Panc1 (cell line): ENCODE measurements at regions not wholly inside any gene's neighbourhood (a gene's known extent, or its start where the extent isn't known, plus 50 kb on each side); places are given as distances from the start of the nearest gene placed in this dataset.

Source experiments
- CTCF ChIP-seq: fragments of 450-650 bp; IDR thresholded peaks from 2 replicates; pipeline ENCODE4 v1.5.1; 2017; ENCODE audit warnings: mild to moderate bottlenecking
- POLR2AphosphoS5 ChIP-seq: IDR thresholded peaks from 2 replicates; pipeline ENCODE4 v1.6.1; 2012; ENCODE audit warnings: mild to moderate bottlenecking, low read depth, low read length, moderate library complexity
- REST ChIP-seq, 2 experiments: IDR thresholded peaks; 2 replicates each; pipeline ENCODE4 v1.6.1; 2011 to 2012; ENCODE audit warnings: low read depth in 2 of 2, control low read depth in 1 of 2, low read length in 1 of 2, mild to moderate bottlenecking in 1 of 2, moderate library complexity in 1 of 2; ENCODE audit not compliant: insufficient read depth in 1 of 2
- SIN3A ChIP-seq: IDR thresholded peaks from 2 replicates; pipeline ENCODE4 v1.6.1; 2012; ENCODE audit warnings: low read depth, mild to moderate bottlenecking, low read length, moderate library complexity, borderline replicate concordance; ENCODE audit not compliant: insufficient read depth
- TCF7L2 ChIP-seq: IDR thresholded peaks from 2 replicates; pipeline ENCODE4 v1.6.1; 2011; ENCODE audit warnings: mild to moderate bottlenecking, low read depth, low read length, inconsistent platforms

DNA sequence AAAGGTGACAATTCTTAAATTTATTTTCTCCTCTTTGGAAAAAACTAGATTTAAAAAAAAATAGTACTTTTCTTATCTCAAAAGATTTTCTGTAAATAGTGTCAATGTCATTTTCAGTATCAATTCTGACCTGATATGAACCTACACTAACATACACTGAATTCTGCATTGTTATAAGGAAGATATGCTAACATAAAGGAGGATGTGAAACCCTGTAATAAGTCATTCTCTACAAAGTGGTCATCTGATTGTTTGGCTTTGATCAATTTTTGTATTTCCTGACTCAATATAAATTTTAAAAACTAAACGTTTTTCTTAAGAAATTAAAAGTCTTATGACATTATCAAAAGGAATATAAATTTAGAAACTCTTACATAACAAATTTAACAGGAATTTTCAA, 233.6 kb upstream of the EDIL3 start:
- TF ChIP-seq CTCF (no peak), POLR2AphosphoS5 (no peak), SIN3A (no peak), REST (IDR thresholded peaks at IDR 0.05; ENCODE audit: insufficient read depth in 1 of 2, low read depth in 2 of 2, low read length in 1 of 2) (no peak), TCF7L2 (no peak)
